ENCODE measurements at regions not wholly inside any gene's neighbourhood (a gene's known extent, or its start where the extent isn't known, plus 50 kb on each side); places are given as distances from the start of the nearest gene placed in this dataset.

- no peak overlapping the region for H3K4me3 ChIP-seq (ENCODE audit: low read length)
- no peak for TF ChIP-seq ZNF274 (IDR thresholded peaks at IDR 0.05; ENCODE audit: low read depth, low read length)
These were observed 80.2 kb downstream of the C6orf118 start for GRCh38 chr6:165229216-165229615.

- no peak for TF ChIP-seq ZNF274 (IDR thresholded peaks at IDR 0.05; ENCODE audit: low read depth, low read length)
- no peak overlapping the region for H3K4me3 ChIP-seq (ENCODE audit: low read length)
These were observed 81.6 kb downstream of the C6orf118 start for GRCh38 chr6:165227644-165228329.

- TF ChIP-seq ZNF274 (IDR thresholded peaks at IDR 0.05; ENCODE audit: low read depth, low read length) = no peak
- H3K4me3 ChIP-seq (ENCODE audit: low read length) = no peak overlapping the region
These were observed 85.7 kb downstream of the C6orf118 start for GRCh38 chr6:165223736-165224135.

- TF ChIP-seq ZNF274 (IDR thresholded peaks at IDR 0.05; ENCODE audit: low read depth, low read length) = no peak
- no peak overlapping the region for H3K4me3 ChIP-seq (ENCODE audit: low read length)
These were observed 86.3 kb downstream of the C6orf118 start for GRCh38 chr6:165223101-165223500.

- no peak for TF ChIP-seq ZNF274 (IDR thresholded peaks at IDR 0.05; ENCODE audit: low read depth, low read length)
- no peak overlapping the region for H3K4me3 ChIP-seq (ENCODE audit: low read length)
These were observed 86.9 kb downstream of the C6orf118 start for GRCh38 chr6:165222315-165223025.

- no peak for TF ChIP-seq ZNF274 (IDR thresholded peaks at IDR 0.05; ENCODE audit: low read depth, low read length)
- H3K4me3 ChIP-seq (ENCODE audit: low read length) = no peak overlapping the region
These were observed 89.4 kb downstream of the C6orf118 start for GRCh38 chr6:165220045-165220444.

GRCh38 chr6:165219629-165220028, 89.8 kb downstream of the C6orf118 start:
- no peak overlapping the region for H3K4me3 ChIP-seq (ENCODE audit: low read length)
- no peak for TF ChIP-seq ZNF274 (IDR thresholded peaks at IDR 0.05; ENCODE audit: low read depth, low read length)

- TF ChIP-seq ZNF274 (IDR thresholded peaks at IDR 0.05; ENCODE audit: low read depth, low read length) = no peak
These were observed 90.6 kb downstream of the C6orf118 start for GRCh38 chr6:165218829-165219228.

GRCh38 chr6:165206798-165207197, 102.6 kb downstream of the C6orf118 start:
- H3K4me3 ChIP-seq (ENCODE audit: low read length) = no peak overlapping the region
- no peak for TF ChIP-seq ZNF274 (IDR thresholded peaks at IDR 0.05; ENCODE audit: low read depth, low read length)

More at GRCh38 chr6:165218829-165219228, 90.6 kb downstream of the C6orf118 start:
- no peak overlapping the region for H3K4me3 ChIP-seq (ENCODE audit: low read length)

- no peak overlapping the region for H3K4me3 ChIP-seq (ENCODE audit: low read length)
- TF ChIP-seq ZNF274 (IDR thresholded peaks at IDR 0.05; ENCODE audit: low read depth, low read length) = no peak
These were observed 103.8 kb downstream of the C6orf118 start for GRCh38 chr6:165205632-165206031.

- TF ChIP-seq ZNF274 (IDR thresholded peaks at IDR 0.05; ENCODE audit: low read depth, low read length) = no peak
- no peak overlapping the region for H3K4me3 ChIP-seq (ENCODE audit: low read length)
These were observed 104.4 kb downstream of the C6orf118 start for GRCh38 chr6:165204807-165205545.

- no peak for TF ChIP-seq ZNF274 (IDR thresholded peaks at IDR 0.05; ENCODE audit: low read depth, low read length)
- H3K4me3 ChIP-seq (ENCODE audit: low read length) = no peak overlapping the region
These were observed 109.2 kb downstream of the C6orf118 start for GRCh38 chr6:165200178-165200577.

GRCh38 chr6:165191461-165191860, 117.9 kb downstream of the C6orf118 start:
- TF ChIP-seq ZNF274 (IDR thresholded peaks at IDR 0.05; ENCODE audit: low read depth, low read length) = no peak
- H3K4me3 ChIP-seq (ENCODE audit: low read length) = no peak overlapping the region

- TF ChIP-seq ZNF274 (IDR thresholded peaks at IDR 0.05; ENCODE audit: low read depth, low read length) = no peak
- H3K4me3 ChIP-seq (ENCODE audit: low read length) = no peak overlapping the region
These were observed 122.8 kb downstream of the C6orf118 start for GRCh38 chr6:165186441-165187205.
